Thyroid gland (tissue), 4 donors: ENCODE measurements at regions not wholly inside any gene's neighbourhood (a gene's known extent, or its start where the extent isn't known, plus 50 kb on each side); places are given as distances from the start of the nearest gene placed in this dataset.

Experiments
- DNase-seq, 2 donors: peaks; one replicate each; pipeline ENCODE4 v3.0.0-alpha.2; 2019
- H3K27ac ChIP-seq, 3 donors: fragments of 200-600 bp; sonication (generic); 1 replicate in 2 of 3; 2 replicates in 1 of 3; pipeline ENCODE4 v1.5.1; 2016 to 2019; ENCODE audit warnings: mild to moderate bottlenecking in 1 of 3, moderate library complexity in 1 of 3
- H3K27me3 ChIP-seq: fragments of 200-600 bp; sonication (generic); one replicate; pipeline ENCODE4 v1.5.1; 2019
- H3K36me3 ChIP-seq, 2 donors: fragments of 200-600 bp; sonication (generic); one replicate each; pipeline ENCODE4 v1.5.1; 2016 to 2019
- H3K4me1 ChIP-seq, 2 donors: fragments of 200-600 bp; sonication (generic); one replicate each; pipeline ENCODE4 v1.5.1; 2017 to 2019
- H3K4me3 ChIP-seq, 3 donors: fragments of 200-600 bp; sonication (generic); replicated peaks in 1 of 3; 1 replicate in 2 of 3; 2 replicates in 1 of 3; pipeline ENCODE4 v1.5.1; 2016; ENCODE audit warnings: mild to moderate bottlenecking in 1 of 3
- H3K9me3 ChIP-seq: fragments of 200-600 bp; sonication (generic); one replicate; pipeline ENCODE4 v1.5.1; 2017
- POLR2A ChIP-seq, 2 donors: fragments of 450-650 bp; IDR thresholded peaks; one replicate each; pipeline ENCODE4 v1.6.1; 2017; ENCODE audit warnings: antibody characterized with exemption in 2 of 2, mild to moderate bottlenecking in 2 of 2, moderate library complexity in 1 of 2
- WGBS, 2 donors: methylation state at CpG; one replicate each; pipeline ENCODE4 v1.1.5; 2017; 5-methylcytosine and 5-hydroxymethylcytosine counted together
- intact Hi-C: fragments of 100-400 bp; cut with DNase I; formaldehyde crosslinking; loops from one replicate; pipeline ENCODE4 v1.15.1; 2023
- TF ChIP-seq, protein P1 (sequence below), 6 experiments: fragments of 200-600 bp in 3 of 6; fragments of 450-650 bp in 3 of 6; sonication (generic) in 3 of 6; IDR thresholded peaks; one replicate each; pipeline ENCODE4 v1.5.1; 2016 to 2019; ENCODE audit warnings: antibody characterized with exemption in 6 of 6, mild to moderate bottlenecking in 2 of 6, inconsistent platforms in 1 of 6, moderate library complexity in 1 of 6

DNA sequence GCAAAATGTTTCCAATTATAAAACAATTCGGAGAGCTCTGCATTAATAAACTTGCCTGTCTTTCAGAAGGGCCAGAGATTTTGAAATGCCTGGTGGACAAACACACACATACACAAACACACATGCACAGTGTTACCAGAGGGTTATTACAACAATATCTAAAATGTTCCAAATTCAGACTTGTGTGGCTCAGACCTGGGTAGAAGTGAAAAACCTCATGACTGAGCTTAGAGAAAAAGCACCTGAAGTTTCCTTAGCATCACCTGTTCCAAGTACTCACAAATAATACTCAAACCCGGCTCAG, 247.9 kb downstream of the FOXD2 start:
- H3K36me3 ChIP-seq: no peaks in the 10 kb centered on the region
- no peak overlapping the region for H3K27ac ChIP-seq
- no peak for DNase-seq
- no peak for TF ChIP-seq POLR2A (IDR thresholded peaks at IDR 0.05)
- TF ChIP-seq, protein P1, sequence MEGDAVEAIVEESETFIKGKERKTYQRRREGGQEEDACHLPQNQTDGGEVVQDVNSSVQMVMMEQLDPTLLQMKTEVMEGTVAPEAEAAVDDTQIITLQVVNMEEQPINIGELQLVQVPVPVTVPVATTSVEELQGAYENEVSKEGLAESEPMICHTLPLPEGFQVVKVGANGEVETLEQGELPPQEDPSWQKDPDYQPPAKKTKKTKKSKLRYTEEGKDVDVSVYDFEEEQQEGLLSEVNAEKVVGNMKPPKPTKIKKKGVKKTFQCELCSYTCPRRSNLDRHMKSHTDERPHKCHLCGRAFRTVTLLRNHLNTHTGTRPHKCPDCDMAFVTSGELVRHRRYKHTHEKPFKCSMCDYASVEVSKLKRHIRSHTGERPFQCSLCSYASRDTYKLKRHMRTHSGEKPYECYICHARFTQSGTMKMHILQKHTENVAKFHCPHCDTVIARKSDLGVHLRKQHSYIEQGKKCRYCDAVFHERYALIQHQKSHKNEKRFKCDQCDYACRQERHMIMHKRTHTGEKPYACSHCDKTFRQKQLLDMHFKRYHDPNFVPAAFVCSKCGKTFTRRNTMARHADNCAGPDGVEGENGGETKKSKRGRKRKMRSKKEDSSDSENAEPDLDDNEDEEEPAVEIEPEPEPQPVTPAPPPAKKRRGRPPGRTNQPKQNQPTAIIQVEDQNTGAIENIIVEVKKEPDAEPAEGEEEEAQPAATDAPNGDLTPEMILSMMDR (IDR thresholded peaks at IDR 0.05): no peak
- intact Hi-C loops: no loop called here
- H3K4me1 ChIP-seq: no peaks in the 10 kb centered on the region
- H3K4me3 ChIP-seq: no peak overlapping the region
- 84 to 86% methylated on average over 2 of the region's 2 CpGs for WGBS, 2 donors
- H3K9me3 ChIP-seq: no peaks in the 10 kb centered on the region
- no peaks in the 10 kb centered on the region for H3K27me3 ChIP-seq

DNA sequence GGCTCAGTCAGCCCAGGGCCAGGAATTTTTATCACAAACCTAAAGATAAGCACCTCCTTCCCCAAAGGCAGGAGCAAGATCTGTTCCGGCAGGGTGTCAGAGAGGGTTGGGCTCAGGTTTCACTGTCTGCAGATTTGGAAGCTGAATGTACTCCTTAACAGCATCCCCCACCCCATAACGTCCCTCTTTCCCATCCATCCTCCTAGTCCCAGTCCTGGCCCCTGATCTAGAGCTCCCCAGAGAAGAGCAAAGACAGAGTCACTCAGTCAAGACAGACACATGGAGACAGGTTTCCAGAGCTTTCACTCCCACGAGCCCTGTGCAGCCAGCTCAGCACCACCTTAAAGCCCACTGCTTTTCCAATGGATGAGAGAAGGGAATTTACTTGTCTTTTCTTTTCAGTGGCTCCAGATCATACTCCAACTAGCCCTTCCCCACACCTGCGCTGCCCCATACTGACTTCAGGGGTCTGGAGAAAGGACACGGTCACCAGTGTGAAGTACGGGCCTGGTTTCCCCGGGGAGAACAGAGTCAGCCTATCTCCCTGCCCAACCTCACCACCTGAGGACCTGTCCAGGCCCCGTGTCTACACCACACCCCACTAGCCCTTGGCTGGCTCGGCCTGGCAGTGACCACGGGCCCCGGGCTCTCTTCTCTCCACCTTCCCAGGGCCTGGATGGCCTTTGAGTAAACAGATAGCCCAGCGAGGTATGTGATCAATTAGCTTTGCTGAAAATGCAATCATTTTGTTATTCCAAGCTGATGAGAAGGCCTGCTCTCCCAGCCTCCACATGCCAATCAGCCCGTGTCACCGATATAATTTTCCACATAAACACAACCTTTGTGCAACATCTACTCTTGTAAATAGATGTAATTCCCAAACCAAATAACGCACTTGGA, 249.1 kb downstream of the FOXD2 start:
- intact Hi-C loops: no loop called here

DNA sequence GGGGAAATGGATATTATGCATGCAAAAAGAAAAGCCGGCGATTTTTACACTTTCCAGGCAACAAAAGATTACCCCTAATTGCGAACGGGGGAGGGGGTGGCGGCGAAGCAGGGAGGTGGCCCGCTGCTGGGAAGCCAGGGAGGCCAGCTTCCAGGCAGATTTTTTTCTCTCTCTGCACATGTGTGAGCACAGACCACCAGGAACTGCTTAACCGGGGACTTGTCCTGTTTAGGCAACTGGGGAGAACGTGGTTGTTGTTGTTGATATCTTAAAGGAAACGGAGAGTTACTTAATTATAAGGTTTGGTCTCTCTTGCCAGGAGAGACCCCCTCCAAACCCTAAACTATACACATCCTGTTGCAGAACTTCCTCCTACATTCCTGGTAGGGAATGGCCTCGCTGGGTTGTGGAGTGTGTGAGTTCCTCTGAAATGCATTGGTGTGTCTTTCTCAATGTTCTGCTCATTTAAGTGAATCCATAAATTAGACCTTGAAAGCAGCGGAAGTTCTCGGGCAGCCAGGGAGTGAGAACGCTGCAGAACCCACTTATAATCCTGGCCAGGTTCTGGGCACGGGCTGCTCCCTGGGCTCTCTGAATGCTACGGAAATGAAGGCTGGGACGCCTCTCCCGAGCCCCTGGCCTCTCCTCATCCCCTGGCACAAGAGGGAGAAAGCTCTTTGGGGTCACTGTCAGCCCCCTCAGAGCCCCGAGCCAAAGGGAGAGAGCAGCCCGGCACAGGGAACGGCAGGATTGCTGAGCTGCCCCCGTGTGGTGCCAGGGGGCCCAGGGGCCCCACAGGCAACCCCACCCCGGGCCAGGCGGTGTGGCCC, 250.0 kb downstream of the FOXD2 start:
- WGBS, 2 donors: 68 to 70% methylated on average over 19 to 24 of the region's 24 CpGs
- Histone ChIP-seq H3K27me3 (no peaks in the 10 kb centered on the region), H3K36me3 (no peaks in the 10 kb centered on the region), H3K27ac (no peak overlapping the region), H3K9me3 (no peaks in the 10 kb centered on the region), H3K4me1 (no peaks in the 10 kb centered on the region), H3K4me3 (no peak overlapping the region)
- no peak for TF ChIP-seq POLR2A (IDR thresholded peaks at IDR 0.05)
- TF ChIP-seq, protein P1 (IDR thresholded peaks at IDR 0.05): no peak
- no peak for DNase-seq
- intact Hi-C loops: no loop called here

More for the DNA sequence above, 249.1 kb downstream of the FOXD2 start:
- no peaks in the 10 kb centered on the region for H3K36me3 ChIP-seq
- H3K27ac ChIP-seq: no peak overlapping the region
- TF ChIP-seq, protein P1 (IDR thresholded peaks at IDR 0.05): no peak
- TF ChIP-seq POLR2A (IDR thresholded peaks at IDR 0.05): no peak
- H3K4me3 ChIP-seq: no peak overlapping the region
- H3K27me3 ChIP-seq: no peaks in the 10 kb centered on the region
- DNase-seq: no peak
- H3K9me3 ChIP-seq: no peaks in the 10 kb centered on the region
- H3K4me1 ChIP-seq: no peaks in the 10 kb centered on the region
- 78 to 81% methylated on average over 12 to 15 of the region's 15 CpGs for WGBS, 2 donors

DNA sequence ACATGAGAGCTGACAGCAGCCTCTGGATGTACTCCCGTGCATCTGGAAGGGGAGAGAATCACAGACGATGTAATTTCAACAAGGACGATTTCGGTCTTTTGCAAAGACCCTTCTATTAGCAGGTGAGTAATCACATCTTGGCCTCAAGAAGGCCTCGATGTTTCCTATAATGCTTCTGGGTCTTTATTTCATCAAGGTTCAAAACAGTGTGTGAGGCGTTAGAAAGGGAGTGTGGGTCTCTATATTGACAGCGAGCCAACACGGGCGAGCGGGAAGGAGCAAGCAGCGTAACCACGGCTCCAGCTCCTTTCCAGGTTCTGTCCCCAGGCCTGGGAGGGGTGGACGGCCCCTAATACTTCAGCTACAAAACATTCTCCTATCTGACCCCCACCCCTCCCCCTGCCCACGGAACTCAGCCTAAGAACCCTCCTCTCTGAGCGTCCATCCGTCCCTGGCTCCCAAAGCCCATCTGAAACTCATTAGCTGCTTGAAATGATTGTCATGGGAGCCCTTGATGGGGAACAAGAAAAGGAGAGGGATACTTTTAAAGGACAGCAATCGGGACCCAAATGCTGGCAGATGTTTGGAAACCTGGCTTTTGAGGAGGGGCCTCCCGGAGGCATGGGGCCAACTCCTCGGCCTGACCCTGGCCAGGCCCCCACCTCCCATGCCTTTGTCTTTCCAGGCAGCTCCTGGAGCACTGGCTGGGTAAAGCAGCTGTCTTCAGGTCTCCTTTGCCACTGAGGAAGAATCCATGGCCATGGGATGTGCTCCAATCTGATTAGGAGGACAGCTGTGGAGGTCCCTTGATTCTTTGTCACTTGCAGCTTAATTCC, 250.8 kb downstream of the FOXD2 start:
- H3K4me3 ChIP-seq: no peak overlapping the region
- no peaks in the 10 kb centered on the region for H3K4me1 ChIP-seq
- WGBS, 2 donors: 50 to 58% methylated on average over 19 of the region's 19 CpGs
- H3K27me3 ChIP-seq: no peaks in the 10 kb centered on the region
- no peaks in the 10 kb centered on the region for H3K36me3 ChIP-seq
- no peak for TF ChIP-seq POLR2A (IDR thresholded peaks at IDR 0.05)
- TF ChIP-seq, protein P1 (IDR thresholded peaks at IDR 0.05): no peak
- intact Hi-C loops: no loop called here
- no peak overlapping the region for H3K27ac ChIP-seq
- H3K9me3 ChIP-seq: no peaks in the 10 kb centered on the region
- DNase-seq: no peak
